Endothelial cell of umbilical vein (primary cell): ENCODE measurements at regions not wholly inside any gene's neighbourhood (a gene's known extent, or its start where the extent isn't known, plus 50 kb on each side); places are given as distances from the start of the nearest gene placed in this dataset.

ENCODE experiments used
- EZH2 ChIP-seq: IDR thresholded peaks from 2 replicates; pipeline ENCODE4 v1.6.1; 2012; ENCODE audit warnings: borderline replicate concordance, low read depth, mild to moderate bottlenecking, moderate library complexity, low read length, inconsistent platforms; ENCODE audit not compliant: severe bottlenecking
- POLR2A ChIP-seq: IDR thresholded peaks from 2 replicates; pipeline ENCODE4 v1.6.1; 2012; ENCODE audit warnings: low read depth, mild to moderate bottlenecking, control low read depth, low read length
- TF ChIP-seq, protein P1 (sequence below), 2 donors: IDR thresholded peaks; 1 replicate in 1 of 2; 2 replicates in 1 of 2; pipeline ENCODE4 v1.5.1; 2011; ENCODE audit warnings: low read length in 2 of 2, mild to moderate bottlenecking in 2 of 2, moderate library complexity in 2 of 2, control low read depth in 1 of 2, inconsistent platforms in 1 of 2, low read depth in 1 of 2; ENCODE audit not compliant: insufficient read depth in 1 of 2; ENCODE audit errors: extremely low read depth in 1 of 2

DNA sequence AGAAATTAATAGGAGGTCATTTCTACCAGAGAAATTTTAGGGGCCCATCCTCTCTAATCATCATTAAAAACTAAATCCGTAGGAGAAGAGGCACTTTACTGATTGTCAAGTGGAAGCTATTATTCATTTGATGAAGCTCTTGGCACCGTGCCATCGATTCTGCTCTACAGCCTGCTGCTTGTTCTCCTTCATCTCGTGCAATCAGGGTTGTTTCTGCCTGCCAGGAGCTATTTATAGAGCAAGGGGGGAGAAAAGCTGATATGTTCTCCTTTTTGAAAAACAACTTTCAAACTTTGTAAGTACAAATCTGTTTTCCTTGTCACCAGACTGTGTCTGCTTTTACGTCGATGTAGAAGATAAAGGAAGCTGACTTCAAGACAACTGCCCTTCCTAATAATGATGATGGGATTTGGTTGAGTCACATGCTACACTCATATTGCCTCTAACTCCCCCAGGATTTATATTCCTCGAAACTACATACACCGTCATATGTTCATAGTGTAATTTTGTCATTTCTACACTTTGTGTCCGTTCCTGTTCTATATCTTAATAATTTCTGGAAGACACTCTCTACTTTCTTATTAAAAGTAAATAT is 169.6 kb upstream of the LHX8 start:
- TF ChIP-seq, protein P1, sequence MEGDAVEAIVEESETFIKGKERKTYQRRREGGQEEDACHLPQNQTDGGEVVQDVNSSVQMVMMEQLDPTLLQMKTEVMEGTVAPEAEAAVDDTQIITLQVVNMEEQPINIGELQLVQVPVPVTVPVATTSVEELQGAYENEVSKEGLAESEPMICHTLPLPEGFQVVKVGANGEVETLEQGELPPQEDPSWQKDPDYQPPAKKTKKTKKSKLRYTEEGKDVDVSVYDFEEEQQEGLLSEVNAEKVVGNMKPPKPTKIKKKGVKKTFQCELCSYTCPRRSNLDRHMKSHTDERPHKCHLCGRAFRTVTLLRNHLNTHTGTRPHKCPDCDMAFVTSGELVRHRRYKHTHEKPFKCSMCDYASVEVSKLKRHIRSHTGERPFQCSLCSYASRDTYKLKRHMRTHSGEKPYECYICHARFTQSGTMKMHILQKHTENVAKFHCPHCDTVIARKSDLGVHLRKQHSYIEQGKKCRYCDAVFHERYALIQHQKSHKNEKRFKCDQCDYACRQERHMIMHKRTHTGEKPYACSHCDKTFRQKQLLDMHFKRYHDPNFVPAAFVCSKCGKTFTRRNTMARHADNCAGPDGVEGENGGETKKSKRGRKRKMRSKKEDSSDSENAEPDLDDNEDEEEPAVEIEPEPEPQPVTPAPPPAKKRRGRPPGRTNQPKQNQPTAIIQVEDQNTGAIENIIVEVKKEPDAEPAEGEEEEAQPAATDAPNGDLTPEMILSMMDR (IDR thresholded peaks at IDR 0.05; ENCODE audit: extremely low read depth in 1 of 2, insufficient read depth in 1 of 2, low read depth in 1 of 2, low read length in 2 of 2): no peak
- TF ChIP-seq EZH2 (no peak), POLR2A (no peak)
